ENCODE measurements at regions not wholly inside any gene's neighbourhood (a gene's known extent, or its start where the extent isn't known, plus 50 kb on each side); places are given as distances from the start of the nearest gene placed in this dataset.

DNA sequence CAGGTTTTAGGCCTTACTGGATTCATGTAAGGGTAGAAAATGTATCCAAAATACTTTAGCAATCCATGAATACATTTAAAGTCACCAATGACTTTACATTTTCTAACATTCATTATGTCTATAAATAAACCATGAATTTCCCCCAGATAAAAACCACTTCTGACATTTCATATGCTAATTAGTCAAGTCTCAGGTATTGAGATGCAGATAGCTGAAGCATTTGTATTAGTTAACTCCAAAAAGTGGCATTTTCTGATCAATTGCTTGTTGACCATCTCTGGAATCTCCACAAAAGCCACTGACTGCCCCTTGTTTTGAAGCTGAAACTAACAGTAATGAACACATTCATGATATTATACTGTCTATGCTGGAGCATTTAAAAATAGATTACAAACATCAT is 68.4 kb upstream of the RAP2B start:
- DNase-seq (no peak), ATAC-seq (no peak)
- intact Hi-C loops (cut with DNase I, micrococcal nuclease), result no loop called here

DNA sequence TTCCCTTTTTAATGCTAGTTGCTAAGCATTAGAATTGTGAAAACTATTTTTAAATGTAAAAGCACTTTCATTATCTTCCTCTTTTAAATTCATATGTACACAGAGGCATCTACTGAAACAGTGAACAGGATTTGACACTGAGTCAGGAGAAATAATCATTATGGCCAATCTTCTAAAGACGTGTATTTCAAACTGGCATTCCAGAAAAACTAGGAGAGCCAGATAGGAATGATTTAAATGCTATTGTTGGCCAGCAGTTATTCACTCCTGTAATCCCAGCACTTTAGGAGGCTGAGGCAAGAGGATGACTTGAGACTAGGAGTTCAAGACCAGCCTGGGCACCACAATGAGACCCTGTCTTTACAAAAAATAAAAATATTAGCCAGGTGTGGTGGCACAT is 67.6 kb upstream of the RAP2B start:
- no peak for ATAC-seq
- intact Hi-C loops (cut with DNase I, micrococcal nuclease), result no loop called here

DNA sequence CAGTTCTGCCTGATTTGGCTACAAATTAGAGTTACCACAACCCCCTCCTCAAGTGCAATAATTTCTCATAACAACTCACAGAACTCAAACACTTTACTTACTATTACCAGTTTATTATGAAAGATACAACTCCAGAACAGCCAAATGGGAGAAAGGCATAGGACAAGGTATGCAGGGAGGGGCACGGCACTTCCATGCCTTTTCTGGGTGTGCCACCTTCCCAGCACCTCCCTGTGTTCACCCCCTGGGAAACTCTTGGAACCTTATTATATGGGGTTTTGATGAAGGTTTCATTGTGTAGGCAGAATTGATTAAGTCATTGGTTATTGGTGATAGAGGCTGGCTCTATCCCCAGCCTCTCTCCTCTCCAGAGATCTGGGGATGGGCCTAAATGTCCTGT is 66.6 kb upstream of the RAP2B start:
- DNase-seq (peak in 1 of 2 donors; percentile 38), ATAC-seq (peak; percentile 57)

More for the DNA sequence above, 67.6 kb upstream of the RAP2B start:
- DNase-seq, result no peak

DNA sequence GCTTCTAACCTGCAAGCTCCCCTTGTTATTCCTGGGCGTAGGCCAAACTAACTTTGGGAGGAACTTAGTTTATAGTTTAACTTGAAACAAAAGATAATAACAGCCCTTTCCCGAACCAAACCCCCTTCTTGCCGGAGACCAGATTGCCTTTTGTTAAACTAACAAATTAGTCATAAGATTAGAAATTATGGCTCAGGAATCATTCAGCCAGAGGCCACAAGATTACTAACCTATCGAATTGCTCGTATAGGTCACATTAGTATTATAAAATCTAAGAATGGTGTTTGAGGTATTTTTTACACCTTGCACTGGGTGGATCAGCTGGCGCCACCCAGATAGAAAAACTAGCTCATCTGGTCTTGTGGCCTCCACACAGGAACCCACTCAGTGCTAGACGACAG is 65.3 kb upstream of the RAP2B start:
- DNase-seq, result peak; percentile 58 to 62
- peak; percentile 89 for ATAC-seq
- intact Hi-C loops (cut with DNase I, micrococcal nuclease), result no loop called here

More for the DNA sequence above, 66.6 kb upstream of the RAP2B start:
- intact Hi-C loops (cut with DNase I, micrococcal nuclease), result no loop called here

DNA sequence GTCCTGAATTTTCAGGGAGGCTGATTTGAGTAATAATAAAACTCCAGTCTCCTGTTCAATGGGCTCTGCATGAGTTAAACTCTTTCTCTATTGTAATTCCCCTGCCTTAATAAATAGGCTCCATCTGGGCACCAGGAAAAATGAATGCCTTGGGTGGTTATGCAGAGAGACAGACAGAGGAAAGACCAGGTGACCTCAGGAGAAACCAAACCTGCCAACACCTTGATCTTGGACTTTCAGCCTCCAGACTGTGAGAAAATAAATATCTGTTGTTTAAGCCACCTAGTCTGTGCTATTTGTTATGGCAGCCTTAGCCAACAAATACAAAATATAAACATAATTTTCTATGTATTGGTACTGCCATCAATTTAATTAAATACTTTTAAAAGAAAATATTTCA is 64.8 kb upstream of the RAP2B start:
- ATAC-seq, result peak; percentile 31
- DNase-seq, result no peak
- intact Hi-C loops (cut with DNase I, micrococcal nuclease), result no loop called here

- intact Hi-C loops (cut with DNase I, micrococcal nuclease), result no loop called here
- peak; percentile 69 for ATAC-seq
- DNase-seq, result peak; percentile 34 to 41
Observed at GRCh38 chr3:153099131-153099530, 62.9 kb upstream of the RAP2B start.

DNA sequence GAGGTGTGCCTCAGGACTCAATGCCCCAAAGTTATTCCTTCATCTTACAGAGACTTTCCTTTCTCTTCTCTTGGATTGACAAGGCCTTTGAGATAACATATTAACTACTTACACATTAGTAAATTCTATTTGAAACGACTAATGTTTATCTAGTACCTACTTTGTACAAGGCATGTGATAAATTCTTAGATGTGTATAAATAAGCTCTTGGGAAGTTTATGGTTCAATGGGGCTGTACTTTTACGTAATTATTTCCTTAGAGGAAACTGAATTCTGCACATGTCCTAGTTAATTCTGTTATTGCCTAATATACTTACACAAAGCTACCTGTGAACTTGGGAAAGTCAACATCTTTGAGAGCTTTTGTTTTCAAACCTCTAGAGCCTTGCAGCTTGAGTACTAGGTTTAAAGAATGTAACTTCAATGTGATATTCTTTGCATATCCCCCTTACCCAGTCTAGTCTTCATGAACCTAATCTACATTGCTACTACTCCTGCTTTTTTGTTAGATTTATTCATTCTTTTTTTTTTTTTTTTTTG is 58.5 kb upstream of the RAP2B start:
- no peak for DNase-seq
- intact Hi-C loops (cut with DNase I, micrococcal nuclease), result no loop called here
- no peak for ATAC-seq

DNA sequence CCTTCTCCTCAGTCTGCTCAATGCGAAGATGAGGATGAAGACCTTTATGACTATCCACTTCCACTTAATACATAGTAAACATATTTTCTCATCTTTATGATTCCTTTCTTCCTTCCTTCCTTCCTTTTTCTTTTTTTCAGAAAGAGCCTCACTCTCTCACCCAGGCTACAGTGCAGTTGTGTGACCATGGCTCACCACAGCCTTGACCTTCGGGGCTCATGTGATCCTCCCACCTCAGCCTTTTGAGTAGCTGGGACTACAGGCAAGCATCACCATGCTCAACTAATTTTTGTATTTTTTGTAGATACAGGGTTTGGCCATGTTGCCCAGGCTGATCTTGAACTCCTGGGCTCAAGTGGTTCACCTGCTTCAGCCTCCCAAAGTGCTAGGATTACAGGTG is 52.0 kb upstream of the RAP2B start:
- intact Hi-C loops (cut with DNase I, micrococcal nuclease), result no loop called here

DNA sequence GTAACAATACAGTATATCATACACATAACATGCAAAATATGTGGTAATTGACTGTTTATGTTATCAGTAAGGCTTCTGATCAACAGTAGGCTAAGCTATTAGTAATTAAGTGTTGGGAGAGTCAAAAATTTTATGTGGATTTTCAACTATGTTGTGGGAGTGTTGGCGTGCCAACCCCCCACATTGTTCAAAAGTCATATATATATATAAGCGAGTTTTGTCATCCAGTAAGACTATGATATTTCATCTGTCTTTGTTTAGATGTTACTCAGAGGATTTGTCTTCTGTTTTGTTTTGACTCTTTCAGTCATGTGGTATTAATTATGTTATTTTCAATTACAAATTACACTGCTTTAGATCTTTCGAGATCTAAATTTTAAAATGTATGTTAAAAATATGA is 51.0 kb upstream of the RAP2B start:
- intact Hi-C loops (cut with DNase I, micrococcal nuclease), result no loop called here
- no peak for DNase-seq
- ATAC-seq, result no peak

More for the DNA sequence above, 52.0 kb upstream of the RAP2B start:
- DNase-seq (no peak), ATAC-seq (no peak)
